Tibial nerve (tissue), 4 donors: ENCODE measurements at regions not wholly inside any gene's neighbourhood (a gene's known extent, or its start where the extent isn't known, plus 50 kb on each side); places are given as distances from the start of the nearest gene placed in this dataset.

Experiments
- EP300 ChIP-seq, 2 donors: sonication (generic); formaldehyde crosslinking; IDR thresholded peaks; one replicate each; pipeline ENCODE4 v1.6.1; 2017; ENCODE audit warnings: antibody characterized with exemption in 2 of 2, mild to moderate bottlenecking in 1 of 2
- POLR2A ChIP-seq, 2 donors: fragments of 450-650 bp; IDR thresholded peaks; one replicate each; pipeline ENCODE4 v1.6.1; 2017; ENCODE audit warnings: antibody characterized with exemption in 2 of 2, mild to moderate bottlenecking in 2 of 2, moderate library complexity in 2 of 2
- TF ChIP-seq, protein P1 (sequence below), 5 experiments: fragments of 200-600 bp in 3 of 5; fragments of 450-650 bp in 2 of 5; sonication (generic) in 3 of 5; IDR thresholded peaks; one replicate each; pipeline ENCODE4 v1.5.1; 2016 to 2019; ENCODE audit warnings: antibody characterized with exemption in 5 of 5, mild to moderate bottlenecking in 3 of 5, moderate library complexity in 2 of 5

DNA sequence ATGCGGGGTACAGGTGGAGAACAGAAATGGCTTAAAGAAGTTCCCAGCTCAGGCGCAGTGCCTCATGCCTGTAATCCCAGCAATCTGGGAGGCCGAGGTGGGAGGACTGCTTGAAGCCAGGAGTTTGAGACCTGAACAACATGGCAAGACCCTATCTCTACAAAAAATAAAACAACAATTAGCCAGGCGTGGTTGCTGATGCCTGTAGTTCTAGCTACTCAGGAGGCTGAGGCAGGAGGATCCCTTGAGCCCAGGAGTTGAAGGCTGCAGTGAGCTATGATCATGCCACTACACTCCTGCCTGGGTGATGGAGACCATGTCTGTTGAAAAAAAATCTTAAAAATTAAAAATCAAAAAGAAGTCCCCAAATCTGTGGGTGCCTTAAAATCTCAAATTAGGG is 228.3 kb upstream of the WSB1 start:
- TF ChIP-seq, protein P1, sequence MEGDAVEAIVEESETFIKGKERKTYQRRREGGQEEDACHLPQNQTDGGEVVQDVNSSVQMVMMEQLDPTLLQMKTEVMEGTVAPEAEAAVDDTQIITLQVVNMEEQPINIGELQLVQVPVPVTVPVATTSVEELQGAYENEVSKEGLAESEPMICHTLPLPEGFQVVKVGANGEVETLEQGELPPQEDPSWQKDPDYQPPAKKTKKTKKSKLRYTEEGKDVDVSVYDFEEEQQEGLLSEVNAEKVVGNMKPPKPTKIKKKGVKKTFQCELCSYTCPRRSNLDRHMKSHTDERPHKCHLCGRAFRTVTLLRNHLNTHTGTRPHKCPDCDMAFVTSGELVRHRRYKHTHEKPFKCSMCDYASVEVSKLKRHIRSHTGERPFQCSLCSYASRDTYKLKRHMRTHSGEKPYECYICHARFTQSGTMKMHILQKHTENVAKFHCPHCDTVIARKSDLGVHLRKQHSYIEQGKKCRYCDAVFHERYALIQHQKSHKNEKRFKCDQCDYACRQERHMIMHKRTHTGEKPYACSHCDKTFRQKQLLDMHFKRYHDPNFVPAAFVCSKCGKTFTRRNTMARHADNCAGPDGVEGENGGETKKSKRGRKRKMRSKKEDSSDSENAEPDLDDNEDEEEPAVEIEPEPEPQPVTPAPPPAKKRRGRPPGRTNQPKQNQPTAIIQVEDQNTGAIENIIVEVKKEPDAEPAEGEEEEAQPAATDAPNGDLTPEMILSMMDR (IDR thresholded peaks at IDR 0.05): no peak
- no peak for TF ChIP-seq EP300 (IDR thresholded peaks at IDR 0.05)
- no peak for TF ChIP-seq POLR2A (IDR thresholded peaks at IDR 0.05)
